GM18519 (cell line): ENCODE measurements at regions not wholly inside any gene's neighbourhood (a gene's known extent, or its start where the extent isn't known, plus 50 kb on each side); places are given as distances from the start of the nearest gene placed in this dataset.

Source experiments
- ATAC-seq: cut with Tn5 transposase; IDR thresholded peaks from one replicate; pipeline ENCODE4 v1.9.1; 2021; ENCODE audit warnings: mild to moderate bottlenecking, moderate library complexity; ENCODE audit not compliant: unreplicated experiment, low FRiP score

GRCh38 chr1:70874063-70874462 lies 173.6 kb downstream of the PTGER3 start:
- ATAC-seq, result no peak

DNA sequence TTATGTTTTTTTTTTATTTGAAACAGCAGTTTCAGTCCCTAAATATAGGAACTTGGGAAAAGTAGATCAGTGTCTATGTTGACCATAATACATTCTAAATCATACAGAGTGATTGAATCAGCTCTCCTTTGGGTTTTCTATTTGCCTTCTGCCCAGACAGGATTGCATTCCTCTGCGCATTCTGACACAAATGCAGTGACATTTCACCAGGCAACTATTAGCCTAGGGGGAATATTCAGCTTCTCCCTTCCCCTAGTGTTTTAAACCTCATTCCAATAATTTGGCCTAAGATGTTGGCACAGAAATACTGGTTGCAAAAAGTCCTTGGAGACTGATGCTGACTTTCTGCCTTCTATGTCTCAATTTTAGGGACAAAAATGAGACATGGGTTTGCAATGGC lies 172.8 kb downstream of the PTGER3 start:
- no peak for ATAC-seq

DNA sequence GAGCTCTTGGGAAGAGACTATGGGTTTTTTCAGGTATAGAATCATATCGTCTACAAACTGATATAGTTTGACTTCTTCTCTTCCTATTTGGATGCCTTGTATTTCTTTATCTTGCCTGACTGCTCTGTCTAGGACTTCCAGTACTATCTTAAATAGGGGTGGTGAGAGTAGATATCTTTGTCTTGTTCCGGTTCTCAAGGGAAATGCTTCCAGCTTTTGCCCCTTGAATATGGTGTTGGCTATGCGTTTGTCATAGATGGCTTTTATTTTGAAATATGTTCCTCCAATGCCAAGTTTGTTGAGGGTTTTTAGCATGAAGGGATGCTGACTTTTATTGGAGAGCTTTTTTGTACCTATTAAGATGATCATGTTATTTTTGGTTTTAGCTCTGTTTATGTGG lies 170.3 kb downstream of the PTGER3 start:
- ATAC-seq, result no peak

DNA sequence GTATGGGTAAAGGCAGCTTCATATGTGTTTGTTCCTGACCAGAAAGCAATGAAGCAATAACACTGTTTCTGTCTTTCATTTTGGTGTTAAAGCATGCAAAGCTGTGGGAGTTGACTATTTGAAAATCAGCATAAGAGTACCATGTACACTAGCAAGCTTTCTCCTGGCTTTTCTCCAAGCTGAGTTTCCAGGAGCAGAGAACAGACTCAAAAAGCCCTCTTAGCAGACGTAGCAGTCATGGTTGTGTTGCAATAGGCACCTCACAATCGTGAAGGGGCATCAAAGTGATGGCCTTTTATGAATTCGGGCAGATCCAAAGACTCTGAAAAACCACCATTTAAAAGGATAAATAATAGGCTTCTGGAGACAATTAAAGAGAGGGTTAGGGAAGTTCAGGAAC lies 159.7 kb downstream of the PTGER3 start:
- ATAC-seq, result no peak

DNA sequence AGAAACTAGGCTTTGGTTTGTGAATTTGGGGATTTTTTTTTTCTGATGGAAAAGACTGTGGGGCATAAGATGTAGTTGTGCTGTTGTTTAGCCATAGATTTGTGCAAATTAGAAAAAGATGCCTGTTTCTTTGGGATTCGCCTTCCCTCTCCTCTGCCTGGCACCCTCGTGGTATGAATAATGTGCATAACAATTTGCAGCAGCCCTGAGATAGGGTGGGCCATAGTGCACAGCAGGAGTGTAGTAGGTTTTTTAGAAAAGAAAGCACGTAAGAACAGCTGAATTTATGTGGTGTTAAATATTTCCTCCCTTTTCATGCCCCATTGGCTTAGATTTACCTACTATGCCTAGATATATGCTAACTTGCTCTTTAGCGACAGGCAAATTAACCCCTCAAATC lies 158.9 kb downstream of the PTGER3 start:
- no peak for ATAC-seq

DNA sequence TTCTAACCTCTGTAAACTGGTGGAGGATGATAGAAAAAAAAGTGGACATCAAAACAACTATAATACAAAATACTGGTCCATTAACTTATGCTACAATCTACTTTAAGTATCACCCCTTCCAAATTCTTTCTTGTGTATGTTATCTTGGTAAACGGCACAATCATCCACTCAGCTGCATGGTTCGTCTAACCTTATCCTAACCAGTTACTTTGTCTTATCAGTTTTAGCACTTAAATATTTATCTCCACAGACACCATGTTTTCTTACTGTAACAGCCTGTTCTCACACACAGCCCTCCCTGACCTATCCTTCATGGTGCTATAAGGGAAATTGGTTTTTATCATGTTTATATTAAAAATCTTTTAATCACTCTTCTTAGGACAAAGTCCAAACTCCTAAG lies 157.2 kb downstream of the PTGER3 start:
- no peak for ATAC-seq

GRCh38 chr1:70891051-70891843 lies 156.4 kb downstream of the PTGER3 start:
- no peak for ATAC-seq

GRCh38 chr1:70892140-70892539 lies 155.5 kb downstream of the PTGER3 start:
- no peak for ATAC-seq

GRCh38 chr1:70892930-70893329 lies 154.7 kb downstream of the PTGER3 start:
- ATAC-seq, result no peak

DNA sequence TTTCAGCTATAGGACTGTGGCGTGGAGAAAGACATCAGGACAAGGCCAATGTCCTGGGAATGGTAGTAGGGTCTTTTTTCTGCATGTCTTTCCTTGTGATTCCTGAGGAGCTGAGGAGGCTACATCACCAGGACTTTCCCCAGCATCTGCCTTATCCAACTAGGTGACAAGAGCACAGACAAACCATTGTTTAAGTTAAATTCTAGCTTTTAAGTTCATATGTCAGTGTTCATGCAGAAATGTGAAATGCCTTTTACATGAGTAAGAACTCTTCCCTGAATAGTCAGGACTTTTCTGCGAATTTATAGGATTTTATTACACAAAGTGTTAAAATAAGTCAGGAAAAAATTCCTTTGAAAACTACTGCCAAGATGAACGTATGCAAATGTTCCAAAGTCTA lies 154.2 kb downstream of the PTGER3 start:
- ATAC-seq, result no peak

- no peak for ATAC-seq
These were observed 152.1 kb downstream of the PTGER3 start for GRCh38 chr1:70895531-70895930.

GRCh38 chr1:70896224-70896623 lies 151.4 kb downstream of the PTGER3 start:
- no peak for ATAC-seq

DNA sequence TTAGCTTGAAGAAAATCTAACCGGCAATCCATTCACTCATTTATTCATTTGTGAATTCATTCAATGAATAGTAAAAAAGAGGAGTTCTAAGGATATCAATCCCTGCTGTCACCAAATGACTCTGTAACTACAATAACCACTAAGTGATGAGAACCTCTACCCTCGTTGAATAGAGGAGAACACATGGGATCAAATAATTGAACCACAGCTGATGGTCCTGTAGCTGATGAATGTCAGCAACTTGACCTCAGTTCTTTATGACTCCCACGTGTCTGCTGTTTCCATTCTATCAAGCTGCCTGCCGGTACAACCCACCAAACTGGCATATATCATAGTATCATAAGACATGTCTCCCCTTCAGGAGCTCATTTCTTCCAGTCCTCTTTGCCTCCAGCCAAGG lies 150.3 kb downstream of the PTGER3 start:
- no peak for ATAC-seq

DNA sequence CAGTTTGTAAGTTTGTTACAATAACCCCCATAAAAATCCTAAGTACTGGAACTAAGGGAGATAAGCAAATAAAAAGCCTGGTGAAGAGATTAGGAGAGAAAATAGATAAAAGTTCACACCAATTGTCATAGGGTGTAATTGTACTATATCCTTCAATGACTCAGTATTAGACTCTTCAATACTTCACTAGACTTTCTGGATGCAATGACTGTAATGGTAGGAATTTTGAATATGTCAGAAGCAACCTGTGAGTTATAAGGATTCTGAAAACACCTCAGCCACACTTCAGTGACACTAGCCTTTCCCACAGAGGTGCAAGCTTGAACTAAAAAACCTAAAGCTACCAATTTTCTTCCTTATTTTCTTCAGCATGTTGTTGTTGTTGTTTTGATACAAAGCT lies 147.9 kb downstream of the PTGER3 start:
- no peak for ATAC-seq

DNA sequence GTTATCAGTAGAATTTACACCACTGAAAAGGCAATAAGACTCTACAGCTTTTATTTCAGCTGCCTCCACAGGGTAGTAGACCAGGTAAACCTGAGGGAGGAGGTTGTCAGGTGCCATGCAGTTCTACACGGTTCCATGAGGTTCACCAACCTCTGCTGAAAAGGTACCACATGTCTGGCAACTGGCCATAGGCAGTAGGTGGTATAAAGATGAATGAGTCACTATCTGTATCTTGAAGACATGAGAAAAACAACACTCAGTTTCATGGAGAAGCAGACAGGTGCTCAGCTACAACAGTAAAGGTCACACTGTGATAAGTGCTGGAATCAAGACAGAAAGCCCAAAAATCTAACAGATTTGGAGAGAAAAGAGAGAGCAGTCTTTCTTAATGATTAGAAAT lies 145.4 kb downstream of the PTGER3 start:
- no peak for ATAC-seq

GRCh38 chr1:70906800-70907199 lies 140.8 kb downstream of the PTGER3 start:
- ATAC-seq, result no peak

DNA sequence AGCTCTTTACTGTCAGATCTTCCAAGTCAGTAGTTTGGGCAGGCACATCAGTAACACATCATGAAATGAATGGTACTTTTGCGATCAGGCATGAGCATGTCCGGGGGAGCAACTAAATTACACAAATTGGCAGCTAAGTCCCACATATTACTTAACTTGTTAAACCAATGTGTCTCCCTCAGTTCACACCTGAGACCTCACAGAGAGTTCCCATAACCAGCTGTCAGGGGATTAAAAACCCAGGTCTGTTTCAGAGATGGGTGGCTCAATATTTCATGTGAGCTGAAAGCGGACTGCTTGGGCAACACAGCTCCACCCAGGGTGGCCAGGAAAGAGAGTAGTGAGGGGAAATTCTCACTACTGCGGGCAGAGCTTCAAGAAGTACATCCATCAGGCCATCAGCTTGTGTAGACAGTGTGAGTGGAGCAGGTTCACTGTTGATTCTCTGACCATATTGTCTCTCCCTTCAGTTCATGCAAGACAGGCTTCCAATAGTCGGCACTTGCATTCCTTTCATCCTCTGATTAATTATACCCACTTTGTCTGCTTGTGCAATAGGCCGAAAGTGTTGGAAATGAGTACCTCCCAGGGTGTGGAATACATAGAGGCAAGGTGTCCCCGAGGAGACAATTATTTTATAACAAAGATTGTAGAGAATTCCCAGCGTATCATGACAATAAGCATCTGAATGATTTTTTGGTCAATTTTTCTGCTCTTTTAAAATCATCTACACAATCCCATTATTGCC lies 139.9 kb downstream of the PTGER3 start:
- ATAC-seq, result no peak

DNA sequence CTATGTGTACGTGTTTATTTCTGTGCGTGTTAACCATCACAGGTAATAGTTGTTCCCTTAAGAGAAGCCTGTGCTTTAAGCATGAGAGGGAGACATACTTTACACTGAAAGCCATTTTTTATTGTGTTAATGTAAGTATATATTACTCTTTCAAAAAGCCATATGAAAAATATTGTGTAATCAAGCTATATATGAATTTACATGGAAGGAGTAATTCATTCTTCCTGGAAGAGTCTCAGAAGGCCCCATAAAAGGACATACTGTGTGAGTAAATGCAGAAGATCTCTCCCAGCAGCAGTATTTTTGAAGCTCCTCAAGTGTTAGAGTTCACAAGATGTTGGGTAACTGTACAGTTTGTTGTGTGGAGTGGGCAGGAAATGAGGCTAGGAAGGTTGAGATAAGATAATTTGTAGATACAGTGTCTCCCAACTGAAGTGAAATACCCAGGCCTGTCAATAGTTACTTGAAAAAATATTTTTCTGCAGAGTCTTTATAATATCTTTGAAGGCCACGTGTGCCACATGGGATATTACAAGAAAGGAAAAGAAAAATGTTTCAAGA lies 138.3 kb downstream of the PTGER3 start:
- no peak for ATAC-seq

GRCh38 chr1:70910013-70910412 lies 137.6 kb downstream of the PTGER3 start:
- no peak for ATAC-seq

- no peak for ATAC-seq
These were observed 135.8 kb downstream of the PTGER3 start for GRCh38 chr1:70911861-70912260.

DNA sequence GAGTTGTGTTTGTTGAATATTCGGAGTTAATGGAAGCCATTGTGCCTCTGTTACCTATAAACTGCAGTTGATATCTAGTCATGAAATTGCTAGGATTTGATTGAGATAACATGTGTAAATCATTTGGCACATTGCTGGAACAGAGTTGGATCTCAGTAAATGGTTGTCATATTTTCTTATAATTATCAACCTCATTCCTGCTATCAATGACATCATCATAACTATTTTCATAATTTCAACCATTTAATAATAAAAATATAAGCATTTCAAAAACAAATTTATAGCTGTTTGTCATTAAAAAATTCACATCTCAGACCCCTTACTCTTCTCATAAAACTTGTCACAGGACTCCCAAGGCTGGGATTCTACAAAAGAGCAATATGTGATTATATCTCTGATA lies 133.4 kb downstream of the PTGER3 start:
- ATAC-seq, result no peak
